Keratinocyte (primary cell): ENCODE measurements at regions not wholly inside any gene's neighbourhood (a gene's known extent, or its start where the extent isn't known, plus 50 kb on each side); places are given as distances from the start of the nearest gene placed in this dataset.

ENCODE experiments used
- EZH2 ChIP-seq: IDR thresholded peaks from one replicate; pipeline ENCODE4 v1.6.1; 2012; ENCODE audit warnings: inconsistent platforms, mild to moderate bottlenecking, low read length, moderate library complexity
- TF ChIP-seq, protein P1 (sequence below), 3 experiments: IDR thresholded peaks in 1 of 3; conservative IDR thresholded peaks in 1 of 3; optimal IDR thresholded peaks in 1 of 3; 2 replicates in 2 of 3; 3 replicates in 1 of 3; pipeline versions ENCODE3 to v1.5.1; 2011; ENCODE audit warnings: low read length in 3 of 3, mild to moderate bottlenecking in 3 of 3, moderate library complexity in 2 of 3, control low read depth in 1 of 3, inconsistent platforms in 1 of 3; ENCODE audit not compliant: insufficient read depth in 2 of 3; ENCODE audit errors: extremely low read depth in 1 of 3

DNA sequence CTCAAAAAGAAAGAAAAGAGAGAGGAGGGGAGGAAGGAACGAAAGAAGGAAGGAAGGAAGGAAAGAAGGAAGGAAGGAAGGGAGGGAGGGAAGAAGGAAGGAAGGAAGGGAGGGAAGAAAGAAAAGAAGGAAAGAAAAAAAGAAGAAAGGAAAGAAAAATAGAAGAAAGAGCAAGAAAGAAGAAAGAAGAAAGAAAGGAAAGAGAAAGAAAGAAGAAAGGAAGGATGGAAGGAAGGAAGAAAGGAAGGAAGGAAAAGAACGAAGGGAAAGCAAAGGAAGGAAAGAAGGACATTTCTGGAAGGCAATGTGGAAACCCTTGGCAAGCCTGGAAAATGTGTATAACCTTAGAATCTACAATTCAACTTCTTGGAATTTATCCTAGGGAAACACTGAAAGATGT lies 150.4 kb upstream of the LHX1 start:
- TF ChIP-seq, protein P1, sequence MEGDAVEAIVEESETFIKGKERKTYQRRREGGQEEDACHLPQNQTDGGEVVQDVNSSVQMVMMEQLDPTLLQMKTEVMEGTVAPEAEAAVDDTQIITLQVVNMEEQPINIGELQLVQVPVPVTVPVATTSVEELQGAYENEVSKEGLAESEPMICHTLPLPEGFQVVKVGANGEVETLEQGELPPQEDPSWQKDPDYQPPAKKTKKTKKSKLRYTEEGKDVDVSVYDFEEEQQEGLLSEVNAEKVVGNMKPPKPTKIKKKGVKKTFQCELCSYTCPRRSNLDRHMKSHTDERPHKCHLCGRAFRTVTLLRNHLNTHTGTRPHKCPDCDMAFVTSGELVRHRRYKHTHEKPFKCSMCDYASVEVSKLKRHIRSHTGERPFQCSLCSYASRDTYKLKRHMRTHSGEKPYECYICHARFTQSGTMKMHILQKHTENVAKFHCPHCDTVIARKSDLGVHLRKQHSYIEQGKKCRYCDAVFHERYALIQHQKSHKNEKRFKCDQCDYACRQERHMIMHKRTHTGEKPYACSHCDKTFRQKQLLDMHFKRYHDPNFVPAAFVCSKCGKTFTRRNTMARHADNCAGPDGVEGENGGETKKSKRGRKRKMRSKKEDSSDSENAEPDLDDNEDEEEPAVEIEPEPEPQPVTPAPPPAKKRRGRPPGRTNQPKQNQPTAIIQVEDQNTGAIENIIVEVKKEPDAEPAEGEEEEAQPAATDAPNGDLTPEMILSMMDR (optimal IDR thresholded peaks at IDR 0.05 in 1 of 3, IDR thresholded peaks at IDR 0.05 in 1 of 3, conservative IDR thresholded peaks at IDR 0.05 in 1 of 3; ENCODE audit: extremely low read depth in 1 of 3, insufficient read depth in 2 of 3, low read length in 3 of 3): no peak
- TF ChIP-seq EZH2: no peak
